ENCODE measurements at regions not wholly inside any gene's neighbourhood (a gene's known extent, or its start where the extent isn't known, plus 50 kb on each side); places are given as distances from the start of the nearest gene placed in this dataset.

DNA sequence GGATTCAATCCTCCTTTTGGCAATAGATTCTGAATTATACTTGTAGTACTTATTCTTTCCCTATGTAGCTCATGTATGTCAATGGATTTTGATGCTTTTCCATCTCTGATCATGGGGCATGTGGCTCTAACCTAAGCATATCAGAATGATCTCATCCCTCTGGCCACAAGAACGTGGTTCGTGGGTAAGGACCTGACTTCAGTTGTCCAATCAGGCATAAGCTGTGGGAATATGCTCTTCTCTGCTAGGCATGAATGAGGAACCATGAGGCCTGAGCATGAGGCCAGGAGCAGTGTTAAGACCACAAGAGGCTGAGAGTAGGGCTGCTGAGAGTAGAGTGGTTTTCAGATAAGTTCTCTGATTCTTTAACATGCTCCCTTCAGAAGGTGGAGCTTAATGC, 292.4 kb upstream of the TSHZ3 start:
- TF ChIP-seq CTCF (IDR thresholded peaks at IDR 0.05) (no peak), POLR2A (IDR thresholded peaks at IDR 0.05) (no peak), POLR2AphosphoS5 (IDR thresholded peaks at IDR 0.05; ENCODE audit: insufficient read depth in 1 of 2, low read depth in 1 of 2) (no peak)
